NCI-H446 treated with DMSO at 0.1 percent for 48 hours (cell line): ENCODE measurements at regions not wholly inside any gene's neighbourhood (a gene's known extent, or its start where the extent isn't known, plus 50 kb on each side); places are given as distances from the start of the nearest gene placed in this dataset.

Experiments used
- DNase-seq: peaks from one replicate; lab custom pipeline; 2025; lab: John Stamatoyannopoulos, UW

- no peak for DNase-seq
Observed at GRCh38 chr9:73655363-73655762, 503.7 kb downstream of the ANXA1 start.

- DNase-seq: no peak
Observed at GRCh38 chr9:73655831-73656230, 504.2 kb downstream of the ANXA1 start.

DNA sequence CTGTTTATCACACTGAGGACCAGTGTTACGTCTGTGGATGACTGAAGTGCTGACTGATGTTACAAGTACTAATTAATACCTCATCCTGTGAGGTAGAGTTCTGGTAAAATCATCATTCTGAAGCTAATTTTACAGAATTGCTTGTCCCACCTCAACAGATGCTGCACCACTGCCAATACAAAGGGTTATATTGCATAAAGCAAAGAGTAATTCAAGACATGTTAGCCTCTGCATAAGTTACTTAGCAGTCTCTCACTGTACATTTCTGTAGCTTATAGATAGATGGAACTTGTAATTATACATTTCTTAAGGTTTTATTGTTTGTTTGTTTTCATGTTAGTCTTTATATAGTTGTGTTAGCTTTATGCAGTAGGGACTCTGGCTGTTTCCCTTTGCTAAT lies 513.6 kb downstream of the ANXA1 start:
- no peak for DNase-seq

DNA sequence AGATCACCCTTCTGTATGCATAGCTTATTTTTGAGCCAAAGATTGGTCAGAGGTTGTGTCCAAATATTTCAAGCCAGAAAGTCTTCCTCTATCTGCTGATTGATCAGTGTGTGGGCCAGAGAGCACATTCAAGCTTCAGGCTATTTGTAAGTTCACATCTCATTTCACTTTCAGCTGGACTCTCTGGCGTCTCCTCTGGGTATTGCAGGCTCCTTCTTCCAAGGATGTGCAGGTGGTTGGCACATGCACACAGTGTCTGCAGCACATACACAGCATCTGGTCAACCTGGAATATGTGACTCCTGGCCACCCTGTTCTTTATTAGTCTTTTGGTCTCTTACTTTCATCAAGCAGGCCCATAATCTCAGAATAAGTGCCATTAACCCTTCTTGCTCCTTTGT lies 516.1 kb downstream of the ANXA1 start:
- no peak for DNase-seq

- no peak for DNase-seq
Observed at GRCh38 chr9:73680831-73681230, 529.2 kb downstream of the ANXA1 start.

- DNase-seq: no peak
Observed at GRCh38 chr9:73682789-73683188, 531.1 kb downstream of the ANXA1 start.

- no peak for DNase-seq
Observed at GRCh38 chr9:73683862-73684591, 532.4 kb downstream of the ANXA1 start.

DNA sequence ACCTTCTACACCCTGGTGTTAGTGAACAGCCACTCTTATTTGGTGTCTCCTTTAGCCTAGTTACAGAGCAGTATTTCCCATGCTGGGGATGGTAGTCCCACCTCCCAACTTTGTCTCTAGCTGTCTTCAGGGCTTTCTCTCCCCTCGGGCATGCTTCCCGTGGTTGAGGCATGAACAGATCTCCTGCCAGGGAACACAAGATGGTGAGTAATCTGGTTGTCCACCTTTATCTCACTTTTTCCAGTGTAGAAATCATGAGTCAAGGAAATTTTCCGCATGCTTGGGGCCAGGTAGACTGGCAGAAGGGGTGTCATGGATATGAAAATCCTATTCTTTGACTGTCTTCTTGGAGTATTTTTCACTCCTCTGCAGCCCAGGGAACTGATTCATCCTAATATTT lies 532.9 kb downstream of the ANXA1 start:
- DNase-seq: no peak

- no peak for DNase-seq
Observed at GRCh38 chr9:73685786-73686185, 534.1 kb downstream of the ANXA1 start.

DNA sequence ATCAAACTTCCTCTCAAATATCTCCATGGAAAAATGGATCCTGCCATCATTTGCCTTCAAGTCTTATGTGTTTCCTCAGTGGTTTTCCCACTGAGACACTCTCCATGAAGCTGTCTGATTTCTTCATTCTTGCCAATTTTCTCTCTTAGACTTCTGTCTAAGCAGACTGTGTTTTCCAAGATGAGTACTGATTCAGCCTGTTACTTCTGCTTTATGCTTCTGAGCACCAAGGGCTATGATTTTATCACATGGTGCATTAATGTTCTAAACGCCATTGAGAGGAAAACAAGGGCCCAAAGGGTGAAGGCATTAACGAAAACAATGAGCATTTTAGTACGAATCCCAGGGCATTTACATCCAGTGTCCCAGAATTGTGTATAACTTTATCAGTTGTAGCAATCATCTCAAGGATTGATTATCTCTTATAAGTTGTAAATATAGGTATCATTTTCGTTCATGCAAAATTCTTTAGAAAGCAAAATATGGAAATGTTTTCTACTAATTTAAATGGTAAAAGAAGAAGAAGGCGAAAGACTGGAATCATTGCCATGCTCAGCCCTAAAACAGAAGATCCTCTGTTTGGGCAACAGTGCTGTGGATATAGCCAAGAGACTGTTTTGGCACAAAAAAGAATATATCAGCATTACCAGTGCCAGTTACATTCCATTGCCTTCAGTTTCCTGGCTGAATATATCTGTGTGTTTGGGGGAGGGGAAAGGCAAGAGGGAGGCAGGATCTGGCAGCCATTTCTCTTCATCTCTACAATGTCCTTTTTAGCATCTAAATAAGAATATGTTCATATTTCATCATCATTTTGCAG lies 537.6 kb downstream of the ANXA1 start:
- no peak for DNase-seq

GRCh38 chr9:73701415-73702057 lies 549.9 kb downstream of the ANXA1 start:
- DNase-seq: no peak

DNA sequence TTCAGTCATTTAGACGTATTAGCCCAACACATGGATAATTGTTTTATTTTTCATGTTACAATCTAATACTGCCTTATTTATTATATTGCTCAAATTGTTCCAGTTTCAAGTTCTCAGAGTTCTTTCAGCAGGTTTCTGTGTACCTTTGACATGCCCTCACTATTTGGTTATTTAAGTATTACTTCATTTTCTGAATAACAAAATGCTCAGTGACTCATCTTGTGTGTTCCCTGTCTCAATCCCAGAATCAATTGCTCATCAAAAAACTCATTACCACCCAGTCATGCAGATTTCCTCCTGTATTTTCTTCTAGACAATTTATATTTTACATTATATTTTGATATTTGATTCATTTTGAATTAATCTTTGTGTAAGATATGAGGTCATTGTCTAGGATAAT lies 562.6 kb downstream of the ANXA1 start:
- no peak for DNase-seq

GRCh38 chr9:73715591-73715990 lies 563.9 kb downstream of the ANXA1 start:
- no peak for DNase-seq

DNA sequence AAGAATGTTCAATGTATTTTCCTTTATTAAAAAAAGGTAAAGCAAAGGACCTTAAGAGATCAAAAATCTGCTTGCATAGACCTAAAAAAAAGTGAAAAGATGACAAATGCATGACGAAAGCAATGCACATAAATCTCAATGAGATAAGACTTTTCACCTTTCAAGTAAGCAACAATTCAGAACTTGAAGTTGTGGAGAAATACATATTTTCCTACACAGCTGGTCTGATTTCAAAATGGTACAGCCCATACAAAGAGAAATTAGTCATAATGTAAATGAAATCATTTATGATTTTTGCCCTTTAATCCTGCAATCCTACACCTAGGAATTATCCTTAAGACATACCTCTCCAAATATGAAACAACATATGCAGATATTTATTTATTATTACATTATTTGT lies 568.0 kb downstream of the ANXA1 start:
- no peak for DNase-seq

DNA sequence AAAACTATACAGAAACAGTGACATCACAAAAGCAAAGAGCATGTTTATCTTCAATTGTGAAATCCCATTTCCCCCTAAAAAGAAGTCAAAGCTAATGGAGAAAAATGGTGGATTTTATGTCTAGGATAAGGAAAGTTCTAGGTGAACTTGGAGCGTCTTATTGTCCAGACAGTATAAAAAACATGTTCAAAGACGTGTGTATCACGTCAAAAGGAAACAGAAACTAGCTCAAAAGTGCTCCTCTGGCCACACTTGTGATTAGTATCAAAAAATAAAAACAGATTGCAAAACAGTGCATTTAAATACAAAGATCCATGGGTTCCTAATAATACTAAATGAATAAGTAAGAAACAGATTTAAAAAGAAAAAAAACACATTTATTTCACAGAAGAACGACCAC lies 568.9 kb downstream of the ANXA1 start:
- no peak for DNase-seq

DNA sequence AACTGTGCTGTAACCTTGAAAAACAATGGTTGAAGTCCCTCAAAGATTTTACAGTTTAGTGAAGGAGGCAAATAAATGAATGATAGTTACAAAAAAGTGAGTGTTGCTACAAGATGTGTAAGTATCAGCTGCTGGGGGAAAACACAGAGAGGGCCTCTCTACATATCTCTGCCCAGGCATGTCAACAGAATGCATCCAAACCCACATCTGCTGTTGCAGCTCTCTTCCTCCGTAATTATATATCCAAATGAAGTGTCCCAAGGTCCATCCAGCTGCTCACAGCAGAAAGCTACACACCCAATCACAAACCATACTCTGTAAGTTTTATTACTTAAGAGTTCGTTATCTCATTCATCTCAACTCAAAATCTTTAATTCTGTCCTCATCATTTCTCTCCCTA lies 584.6 kb downstream of the ANXA1 start:
- no peak for DNase-seq

DNA sequence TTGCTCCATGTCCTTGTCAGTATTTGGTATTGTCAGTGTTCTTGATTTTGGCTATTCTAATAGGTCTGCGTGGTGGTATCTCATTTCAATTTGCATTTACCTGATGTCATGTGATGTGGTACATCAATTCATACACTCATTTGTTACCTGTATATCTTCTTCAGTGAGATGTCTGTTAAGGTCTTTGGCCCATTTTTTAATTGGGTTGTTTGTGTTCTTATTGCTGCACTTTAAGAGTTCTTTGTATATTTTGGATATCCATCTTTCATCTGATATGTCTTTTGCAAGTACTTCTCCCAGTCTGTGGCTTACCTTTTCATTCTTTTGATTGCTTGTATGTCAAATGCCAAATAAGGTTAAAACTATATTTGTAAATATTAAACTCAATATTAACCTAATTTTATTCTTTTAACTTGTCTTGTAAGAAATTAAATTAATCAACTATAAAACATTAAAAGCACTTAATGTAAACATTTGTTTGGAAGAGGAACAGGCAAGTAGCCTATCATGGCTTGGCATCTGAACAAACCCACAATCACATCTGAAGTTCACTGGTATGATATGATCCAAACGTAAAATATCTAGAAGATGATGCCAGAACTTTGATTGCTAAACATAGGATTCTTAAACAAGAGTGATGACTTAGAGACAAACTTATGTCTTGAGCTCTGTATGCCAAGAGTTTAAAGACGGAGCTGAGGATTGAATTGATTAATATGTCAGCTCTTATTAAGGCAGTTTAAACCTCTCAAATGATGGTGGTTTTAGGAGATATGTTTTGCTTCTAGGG lies 587.3 kb downstream of the ANXA1 start:
- DNase-seq: no peak

- DNase-seq: no peak
Observed at GRCh38 chr9:73741316-73741715, 589.7 kb downstream of the ANXA1 start.

DNA sequence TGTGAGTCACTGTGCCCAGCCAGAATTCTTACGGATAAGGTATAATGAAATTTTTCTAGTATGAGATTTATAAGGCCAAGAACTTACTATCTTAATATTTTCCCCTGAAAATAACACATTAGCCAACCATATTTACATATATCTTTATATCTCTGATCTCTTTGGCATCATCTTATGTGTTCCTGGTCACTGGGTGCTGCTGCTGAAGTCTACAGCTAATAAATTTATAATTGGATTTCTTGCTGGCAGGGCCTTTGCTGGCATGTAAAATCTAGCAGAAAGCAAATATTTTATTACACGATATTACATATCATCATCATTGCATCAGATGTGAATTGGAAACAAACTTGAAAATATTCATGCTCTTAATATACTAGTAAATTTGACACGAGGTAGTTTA lies 590.7 kb downstream of the ANXA1 start:
- no peak for DNase-seq

DNA sequence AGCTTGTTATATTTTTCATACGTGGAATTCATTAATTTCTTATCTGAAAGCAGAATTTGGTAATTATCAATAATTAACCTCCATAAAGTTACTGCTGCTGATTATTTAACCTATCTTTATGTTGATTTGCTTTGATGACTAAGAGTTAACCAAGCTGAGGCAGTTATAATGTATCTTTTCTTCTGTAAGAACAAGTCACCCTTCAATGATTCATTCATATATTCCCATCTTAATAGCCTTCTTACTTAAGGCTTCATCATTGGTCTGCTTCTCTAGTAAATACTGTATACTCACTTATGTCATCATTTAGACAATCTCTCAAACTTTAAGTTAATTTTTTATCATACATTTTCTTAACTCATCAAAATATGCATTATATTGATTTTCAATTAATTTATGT lies 592.2 kb downstream of the ANXA1 start:
- DNase-seq: no peak

GRCh38 chr9:73745598-73745997 lies 593.9 kb downstream of the ANXA1 start:
- DNase-seq: no peak

DNA sequence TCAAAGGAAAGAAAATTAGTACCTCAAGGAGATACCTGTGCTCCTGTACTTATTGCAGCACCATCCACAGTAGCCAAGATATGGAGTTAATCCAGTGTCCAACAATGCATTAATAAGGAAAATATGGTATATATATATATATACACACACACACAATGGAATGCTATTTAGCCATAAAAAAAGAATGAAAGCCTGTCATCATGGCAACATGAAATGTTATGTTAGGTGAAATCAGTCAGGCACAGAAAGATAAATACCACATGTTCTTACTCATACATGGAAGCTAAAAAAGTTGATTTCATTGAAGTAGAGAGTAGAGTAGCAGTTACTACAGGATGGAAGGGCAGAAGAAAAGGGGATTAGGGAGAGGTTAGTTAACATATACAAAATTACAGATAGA lies 601.5 kb downstream of the ANXA1 start:
- DNase-seq: no peak
